ENCODE measurements at regions not wholly inside any gene's neighbourhood (a gene's known extent, or its start where the extent isn't known, plus 50 kb on each side); places are given as distances from the start of the nearest gene placed in this dataset.
"Not testable (repeated sequence)": the region's sequence is repeated elsewhere in the genome, so short reads cannot be mapped to it uniquely, and the experiment has no call there.

- no peak for DNase-seq
These were observed 82.3 kb upstream of the TLE4 start for GRCh38 chr9:79489261-79490000.

GRCh38 chr9:79490657-79491248 is 81.0 kb upstream of the TLE4 start:
- DNase-seq: no peak

- DNase-seq: no peak
These were observed 79.4 kb upstream of the TLE4 start for GRCh38 chr9:79492092-79493009.

- not testable (repeated sequence) for DNase-seq
These were observed 71.4 kb upstream of the TLE4 start for GRCh38 chr9:79500196-79500864.

- no peak for DNase-seq
These were observed 70.2 kb upstream of the TLE4 start for GRCh38 chr9:79501546-79501945.

GRCh38 chr9:79507801-79508200 is 64.0 kb upstream of the TLE4 start:
- no peak for DNase-seq

- DNase-seq: no peak
These were observed 59.5 kb upstream of the TLE4 start for GRCh38 chr9:79512251-79512650.

Measured in GDM1 (cell line).